KMS-11 (cell line): ENCODE measurements at regions not wholly inside any gene's neighbourhood (a gene's known extent, or its start where the extent isn't known, plus 50 kb on each side); places are given as distances from the start of the nearest gene placed in this dataset.

Experiments used
- H2AFZ ChIP-seq: fragments of 200-600 bp; sonication (generic); 2 replicates; pipeline ENCODE4 v1.6.1; 2016; ENCODE audit warnings: antibody characterized with exemption, mixed run types, low read depth
- H3K27ac ChIP-seq: fragments of 200-600 bp; sonication (generic); 2 replicates; pipeline ENCODE4 v1.6.1; 2016; ENCODE audit warnings: mild to moderate bottlenecking, mixed run types
- H3K27me3 ChIP-seq: fragments of 200-600 bp; sonication (generic); 2 replicates; pipeline ENCODE4 v1.6.1; 2017; ENCODE audit warnings: mild to moderate bottlenecking, low read depth, mixed run types, moderate library complexity; ENCODE audit not compliant: insufficient read depth
- H3K36me3 ChIP-seq: fragments of 200-600 bp; sonication (generic); 2 replicates; pipeline ENCODE4 v1.6.1; 2017; ENCODE audit warnings: mild to moderate bottlenecking, mixed run types; ENCODE audit not compliant: insufficient read depth
- H3K4me1 ChIP-seq: fragments of 200-600 bp; sonication (generic); 2 replicates; pipeline ENCODE4 v1.6.1; 2016; ENCODE audit warnings: mild to moderate bottlenecking, low read depth, mixed run types; ENCODE audit not compliant: poor library complexity, severe bottlenecking
- H3K4me2 ChIP-seq: fragments of 200-600 bp; sonication (generic); 2 replicates; pipeline ENCODE4 v1.7.0; 2016; ENCODE audit warnings: mild to moderate bottlenecking, mixed run types
- H3K4me3 ChIP-seq: fragments of 200-600 bp; sonication (generic); IDR thresholded peaks from 2 replicates; pipeline ENCODE4 v1.6.1; 2017; ENCODE audit warnings: low read depth, low read length, mixed read lengths; ENCODE audit not compliant: insufficient read depth
- H3K79me2 ChIP-seq: fragments of 200-600 bp; sonication (generic); 2 replicates; pipeline ENCODE4 v1.6.1; 2016; ENCODE audit warnings: low read depth, mixed run types; ENCODE audit not compliant: insufficient read depth
- H3K9ac ChIP-seq: fragments of 200-600 bp; sonication (generic); 2 replicates; pipeline ENCODE4 v1.6.1; 2016; ENCODE audit warnings: mild to moderate bottlenecking, mixed run types
- H4K20me1 ChIP-seq: fragments of 200-600 bp; sonication (generic); 2 replicates; pipeline ENCODE4 v1.6.1; 2016; ENCODE audit warnings: mild to moderate bottlenecking, mixed run types; ENCODE audit not compliant: insufficient read depth
- CTCF ChIP-seq: fragments of 200-600 bp; sonication (generic); conservative IDR thresholded peaks from 2 replicates; pipeline ENCODE4 v1.6.1; 2017; ENCODE audit warnings: low read depth, mild to moderate bottlenecking, antibody characterized with exemption, low read length, moderate library complexity, mixed read lengths

GRCh38 chr6:130756824-130757223 is 70.4 kb upstream of the SMLR1 start:
- TF ChIP-seq CTCF = no peak
- Histone ChIP-seq H3K36me3 (no peaks in the 10 kb centered on the region), H3K4me2 (no peak overlapping the region), H2AFZ (no peak overlapping the region), H3K9ac (no peak overlapping the region), H3K4me1 (no peaks in the 10 kb centered on the region), H3K79me2 (no peaks in the 10 kb centered on the region), H4K20me1 (no peaks in the 10 kb centered on the region), H3K27ac (no peak overlapping the region), H3K27me3 (no peaks in the 10 kb centered on the region), H3K4me3 (no peak overlapping the region)

GRCh38 chr6:130758813-130759212 is 68.4 kb upstream of the SMLR1 start:
- Histone ChIP-seq H3K27me3 (no peaks in the 10 kb centered on the region), H3K36me3 (no peaks in the 10 kb centered on the region), H3K27ac (no peak overlapping the region), H3K9ac (no peak overlapping the region), H3K4me2 (no peak overlapping the region), H3K4me1 (no peaks in the 10 kb centered on the region), H4K20me1 (no peaks in the 10 kb centered on the region), H3K79me2 (no peaks in the 10 kb centered on the region), H3K4me3 (no peak overlapping the region), H2AFZ (no peak overlapping the region)
- no peak for TF ChIP-seq CTCF

- H3K27ac ChIP-seq = no peak overlapping the region
- no peaks in the 10 kb centered on the region for H3K36me3 ChIP-seq
- H3K4me1 ChIP-seq = no peaks in the 10 kb centered on the region
- H2AFZ ChIP-seq = no peak overlapping the region
- no peak overlapping the region for H3K9ac ChIP-seq
- no peaks in the 10 kb centered on the region for H3K27me3 ChIP-seq
- no peaks in the 10 kb centered on the region for H3K79me2 ChIP-seq
- H3K4me3 ChIP-seq = no peak overlapping the region
- no peak overlapping the region for H3K4me2 ChIP-seq
- H4K20me1 ChIP-seq = no peaks in the 10 kb centered on the region
- TF ChIP-seq CTCF = peak; percentile 46
Observed at GRCh38 chr6:130760006-130760405, 67.2 kb upstream of the SMLR1 start.

- no peak overlapping the region for H3K27ac ChIP-seq
- H3K9ac ChIP-seq = no peak overlapping the region
- H3K36me3 ChIP-seq = no peaks in the 10 kb centered on the region
- H3K4me1 ChIP-seq = no peaks in the 10 kb centered on the region
- no peak for TF ChIP-seq CTCF
- no peaks in the 10 kb centered on the region for H3K27me3 ChIP-seq
- H3K4me2 ChIP-seq = no peak overlapping the region
- no peak overlapping the region for H2AFZ ChIP-seq
- H3K79me2 ChIP-seq = no peaks in the 10 kb centered on the region
- no peak overlapping the region for H3K4me3 ChIP-seq
- H4K20me1 ChIP-seq = no peaks in the 10 kb centered on the region
Observed at GRCh38 chr6:130761286-130761685, 65.9 kb upstream of the SMLR1 start.
